HG03196 (cell line): ENCODE measurements at regions not wholly inside any gene's neighbourhood (a gene's known extent, or its start where the extent isn't known, plus 50 kb on each side); places are given as distances from the start of the nearest gene placed in this dataset.
"Not testable (repeated sequence)": the region's sequence is repeated elsewhere in the genome, so short reads cannot be mapped to it uniquely, and the experiment has no call there.

Source experiments
- ATAC-seq: cut with Tn5 transposase; IDR thresholded peaks from one replicate; pipeline ENCODE4 v1.9.1; 2021; ENCODE audit not compliant: unreplicated experiment

DNA sequence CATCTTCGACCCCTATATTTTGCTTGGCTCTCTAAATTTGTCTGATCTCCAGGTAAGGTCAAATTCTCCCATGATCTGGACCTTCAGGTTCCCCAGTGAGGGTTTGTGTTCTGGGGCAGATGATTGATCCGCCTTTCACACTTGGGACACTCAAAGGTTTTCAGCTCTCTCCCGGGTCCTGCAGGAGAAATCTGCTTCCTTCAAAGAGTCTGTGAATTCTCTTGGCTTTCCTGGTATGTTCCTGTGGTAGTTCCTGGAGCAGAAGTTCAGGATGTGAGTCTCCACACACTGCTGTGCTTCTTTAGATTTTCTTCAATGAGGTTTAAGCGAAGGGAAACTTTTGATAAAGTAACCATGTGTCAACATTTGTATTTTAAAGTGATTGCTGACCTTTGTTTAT is 318.0 kb downstream of the TAF11L14 start:
- no peak for ATAC-seq

DNA sequence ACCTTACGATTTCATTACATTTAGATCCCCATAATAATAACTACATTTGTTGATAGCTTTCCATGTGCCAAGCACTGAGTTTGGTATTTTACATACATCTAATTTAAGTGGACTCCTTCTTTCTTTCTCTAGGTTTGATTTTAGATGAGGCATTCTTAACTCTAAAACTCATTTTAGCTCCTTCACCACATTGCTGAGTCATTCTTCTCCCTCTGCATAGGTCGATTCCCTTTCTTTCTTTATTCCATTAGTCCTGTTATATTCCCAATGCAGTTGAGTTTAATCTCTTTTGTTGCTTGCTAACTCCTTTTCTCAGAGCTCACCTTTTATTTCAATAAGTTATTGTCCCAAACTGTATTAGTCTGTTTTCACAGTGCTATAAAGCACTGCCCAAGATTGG is 329.8 kb downstream of the TAF11L14 start:
- no peak for ATAC-seq

DNA sequence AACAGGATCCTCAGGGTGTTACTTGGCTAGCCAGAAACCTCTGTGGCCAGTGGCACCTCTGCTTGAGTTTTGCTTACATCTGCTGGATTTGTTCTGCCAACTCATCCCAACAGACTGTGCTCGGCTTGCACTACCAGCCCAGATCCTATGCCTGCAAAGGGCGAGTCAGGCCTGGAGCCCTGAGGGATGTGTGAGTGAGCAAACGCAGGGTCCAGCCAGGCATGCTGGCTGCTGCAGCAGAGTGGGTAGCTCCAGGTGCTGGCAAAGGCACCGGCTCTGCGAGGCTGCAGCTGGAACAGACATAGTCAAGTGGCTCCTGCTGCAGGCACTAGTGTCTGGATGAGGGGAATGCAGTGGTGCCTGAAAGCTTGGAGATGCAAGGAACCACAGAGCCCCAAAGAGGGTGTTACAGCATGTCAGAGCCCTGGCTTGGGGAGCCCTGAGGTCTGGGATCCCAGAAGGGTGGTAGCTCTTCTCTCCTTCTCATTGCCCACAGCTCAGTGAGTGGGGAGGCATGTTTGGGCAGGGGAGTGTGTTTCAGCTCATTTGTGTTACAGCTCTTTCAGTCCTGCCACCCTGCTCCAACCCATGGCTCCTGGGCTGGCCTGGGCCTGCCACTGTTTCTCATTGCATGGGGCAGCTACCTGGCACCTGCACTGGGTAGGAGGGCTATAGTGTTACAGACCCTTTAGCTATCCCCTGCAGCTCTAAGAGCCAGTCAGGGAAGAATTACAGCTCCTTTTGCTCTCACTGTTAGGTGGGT is 332.6 kb downstream of the TAF11L14 start:
- ATAC-seq, result no peak

DNA sequence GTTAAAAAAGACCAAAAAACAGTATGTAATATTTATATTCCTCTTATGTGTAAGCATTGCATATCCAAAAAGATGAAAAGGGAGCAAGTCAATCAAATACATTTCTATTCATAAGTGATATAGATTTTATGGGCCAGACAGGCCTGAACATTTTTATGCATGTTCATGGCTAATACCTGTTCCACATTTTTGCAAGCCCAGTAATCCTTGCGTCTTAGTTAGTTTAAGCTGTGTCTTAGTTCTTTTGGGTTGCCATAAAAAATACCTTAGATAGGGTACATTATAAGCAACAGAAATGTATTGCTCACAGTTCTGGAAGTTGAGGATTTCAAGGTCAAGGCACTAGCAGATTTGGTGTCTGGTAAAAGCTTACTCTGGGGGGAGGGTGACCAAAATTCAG is 342.1 kb downstream of the TAF11L14 start:
- ATAC-seq, result no peak

DNA sequence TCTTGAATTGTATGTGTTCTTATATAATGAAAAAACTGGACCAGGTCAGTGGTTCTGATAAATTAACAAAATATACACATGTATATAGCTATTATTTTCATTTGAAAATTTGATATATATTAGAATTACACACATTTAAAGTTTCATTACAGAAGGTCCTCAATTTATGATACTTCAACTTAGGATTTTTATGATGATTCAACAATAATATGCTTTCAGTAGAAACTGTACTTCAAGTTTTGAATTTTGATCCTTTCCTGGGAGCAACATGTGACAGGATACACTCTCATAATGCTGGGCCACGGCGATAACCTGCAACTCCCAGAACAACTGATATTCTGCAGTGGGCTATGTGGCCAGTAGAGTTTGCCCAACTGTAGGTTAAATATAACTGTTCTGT is 344.7 kb downstream of the TAF11L14 start:
- ATAC-seq, result no peak

DNA sequence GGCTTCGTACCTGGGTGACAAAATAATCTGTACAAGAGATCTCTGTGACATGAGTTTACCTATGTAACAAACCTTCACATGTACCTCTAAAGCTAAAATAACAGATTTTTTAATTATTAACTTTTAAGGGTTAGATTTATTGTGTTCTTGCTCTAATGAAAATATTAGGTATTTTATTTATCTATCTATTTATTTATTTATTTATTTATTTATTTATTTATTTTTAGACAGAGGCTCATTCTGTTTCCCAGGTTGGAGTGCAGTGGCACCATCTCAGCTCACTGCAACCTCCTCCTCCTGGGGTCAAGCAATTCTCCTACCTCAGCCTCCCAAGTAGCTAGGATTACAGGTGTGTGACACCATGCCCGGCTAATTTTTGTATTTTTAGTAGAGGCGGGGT is 348.4 kb downstream of the TAF11L14 start:
- not testable (repeated sequence) for ATAC-seq

DNA sequence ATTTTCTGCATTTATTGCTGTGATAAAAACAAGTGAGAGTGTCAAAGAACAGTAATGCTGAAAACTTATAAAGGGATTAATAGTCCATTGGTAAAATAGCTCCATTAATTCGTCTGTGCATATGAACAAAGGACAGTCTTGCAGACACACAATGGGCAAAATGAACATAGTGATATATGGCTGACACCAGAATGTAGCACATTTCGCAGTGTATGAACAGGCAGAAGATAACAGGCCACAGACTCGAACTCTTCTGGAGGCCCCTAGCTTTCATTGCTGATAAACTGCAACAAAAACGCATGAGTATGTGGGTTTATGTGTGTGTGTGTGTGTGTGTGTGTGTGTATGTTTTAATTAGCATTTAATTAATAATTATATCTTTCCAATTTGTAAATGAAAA is 354.8 kb downstream of the TAF11L14 start:
- ATAC-seq, result no peak

DNA sequence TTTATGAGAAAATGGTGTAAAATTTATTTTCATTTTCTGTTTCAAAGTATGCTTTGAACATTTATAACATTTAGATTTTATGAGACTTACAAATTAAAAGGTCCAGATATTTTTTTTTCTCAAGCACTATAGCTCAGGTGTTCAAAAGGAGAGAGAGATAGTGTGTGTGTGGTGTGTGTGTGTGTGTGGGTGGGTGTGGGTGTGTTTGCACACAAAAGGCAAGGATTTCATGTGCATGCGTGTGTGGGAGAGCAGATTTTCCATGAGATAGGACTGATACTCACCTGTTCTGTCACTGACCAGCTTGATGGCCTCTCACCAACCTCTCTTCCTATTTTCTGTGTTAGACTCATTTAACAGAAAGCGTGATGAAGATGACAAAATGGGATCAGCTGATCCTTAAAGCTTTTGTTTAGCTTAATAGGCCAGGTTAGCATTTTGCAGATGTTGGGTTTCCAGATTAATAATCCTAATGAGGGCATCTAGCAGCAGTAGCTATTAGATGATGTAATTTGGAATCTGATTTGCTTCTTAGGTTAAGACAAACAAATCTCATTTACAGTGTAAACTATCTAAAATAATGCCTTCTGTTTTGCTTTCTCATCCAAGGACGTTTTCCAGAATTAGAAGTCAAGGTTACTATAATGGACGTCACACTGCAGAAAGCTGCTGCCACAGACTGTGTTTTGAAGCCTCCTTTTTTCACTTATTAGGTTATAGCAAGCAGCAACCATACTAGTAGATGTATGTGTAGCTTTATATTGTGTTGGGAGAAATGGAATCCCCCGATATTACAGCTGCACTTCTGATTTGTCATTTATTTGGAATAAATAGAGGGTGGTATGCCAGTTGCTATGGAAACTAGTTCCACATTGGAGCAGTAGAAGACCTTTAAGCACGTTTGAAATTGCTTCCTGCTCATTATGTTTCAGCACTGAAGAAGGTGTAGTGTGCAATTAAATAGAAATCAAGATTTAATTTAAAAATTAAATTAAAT is 355.6 kb downstream of the TAF11L14 start:
- ATAC-seq, result no peak

DNA sequence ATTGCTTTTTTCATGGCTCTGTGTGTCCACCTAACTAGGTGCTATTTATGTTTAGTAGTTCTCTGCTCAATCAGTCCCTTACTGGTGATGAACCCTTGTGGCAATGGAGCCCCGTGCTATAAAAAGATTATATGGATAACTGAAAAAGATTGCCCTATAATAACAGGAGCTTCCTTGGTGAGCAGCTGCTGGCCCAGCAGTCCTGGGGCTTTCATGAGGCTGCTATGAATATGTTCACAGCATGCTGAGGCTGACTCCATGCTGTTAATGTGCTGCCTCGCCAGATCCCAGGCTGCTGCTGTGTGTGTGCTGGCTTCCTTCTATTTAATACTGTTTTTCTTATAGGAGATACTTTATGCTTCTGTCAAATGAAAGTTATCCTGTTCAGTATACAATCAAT is 357.5 kb downstream of the TAF11L14 start:
- no peak for ATAC-seq

DNA sequence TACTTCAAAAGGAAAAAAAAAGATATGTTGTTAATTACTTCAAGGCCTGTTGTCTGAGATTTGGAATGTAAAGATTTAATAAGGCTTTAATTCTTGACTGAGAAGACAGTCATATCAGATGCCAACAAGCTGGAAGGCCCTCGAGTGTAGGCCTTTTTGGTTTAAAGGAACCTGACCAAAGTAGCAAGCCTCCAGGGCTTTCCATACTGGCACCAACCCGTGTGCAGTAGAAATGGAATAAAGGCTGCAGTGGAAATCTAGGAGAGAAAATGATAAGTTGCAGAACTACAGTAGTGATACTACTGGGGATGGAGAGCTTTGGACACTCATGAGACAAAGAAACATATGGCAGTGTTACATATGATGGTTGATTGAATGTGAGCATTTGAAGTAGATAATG is 358.0 kb downstream of the TAF11L14 start:
- no peak for ATAC-seq

DNA sequence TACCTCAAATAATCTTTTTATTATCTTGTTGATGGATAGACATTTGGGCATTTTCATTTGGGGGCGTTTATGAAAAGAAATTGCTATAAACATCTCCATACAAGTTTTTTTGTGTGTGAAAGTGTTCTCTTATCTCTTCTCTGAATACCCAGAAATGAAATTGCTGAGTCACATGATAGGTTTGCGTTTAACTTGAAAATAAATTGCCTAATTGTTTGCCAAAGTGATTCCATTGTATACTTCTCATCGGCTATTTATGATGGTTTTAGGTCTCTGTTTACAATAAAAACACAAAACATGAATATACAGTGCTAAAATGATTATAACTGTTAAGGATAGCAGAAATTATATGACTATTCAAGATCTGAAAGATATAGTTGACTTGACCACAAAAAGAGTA is 361.7 kb downstream of the TAF11L14 start:
- no peak for ATAC-seq

DNA sequence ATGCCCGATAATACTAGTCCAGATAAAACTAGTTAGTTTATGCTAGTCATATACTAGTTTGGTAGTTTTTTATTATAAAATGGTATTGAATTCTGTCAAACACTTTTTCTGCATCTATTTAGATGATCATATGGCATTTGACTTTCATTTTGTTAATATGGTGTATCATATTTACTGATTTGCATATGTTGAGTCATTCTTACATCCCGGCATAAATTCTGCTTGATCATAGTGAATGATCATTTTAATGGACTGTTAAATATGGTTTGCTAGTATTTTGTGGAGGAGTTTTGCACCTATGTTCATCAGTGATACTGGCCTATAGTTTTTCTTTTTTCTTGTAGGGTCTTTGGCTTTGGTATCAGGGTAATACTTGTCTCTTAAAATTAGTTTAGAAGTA is 365.6 kb downstream of the TAF11L14 start:
- no peak for ATAC-seq

DNA sequence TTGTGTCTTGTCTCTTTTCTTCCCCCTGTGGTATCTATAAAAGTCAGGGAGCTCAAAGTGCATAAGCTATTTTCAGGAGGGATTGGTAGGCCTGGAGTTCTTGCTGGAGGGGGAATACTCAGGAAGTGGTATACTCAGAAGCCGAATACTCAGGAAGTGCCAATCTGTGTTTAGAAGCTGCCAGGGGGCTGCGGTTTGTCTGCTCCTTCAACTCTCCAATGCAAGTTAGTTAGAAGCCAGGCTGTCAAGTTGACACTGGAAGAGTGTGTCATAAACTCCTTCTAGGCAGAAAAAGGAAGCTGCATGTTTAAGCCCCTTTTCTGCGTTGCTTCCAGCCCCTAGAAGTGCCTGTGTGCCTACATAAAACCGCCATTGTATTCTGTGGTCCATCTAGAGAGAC is 366.5 kb downstream of the TAF11L14 start:
- no peak for ATAC-seq

DNA sequence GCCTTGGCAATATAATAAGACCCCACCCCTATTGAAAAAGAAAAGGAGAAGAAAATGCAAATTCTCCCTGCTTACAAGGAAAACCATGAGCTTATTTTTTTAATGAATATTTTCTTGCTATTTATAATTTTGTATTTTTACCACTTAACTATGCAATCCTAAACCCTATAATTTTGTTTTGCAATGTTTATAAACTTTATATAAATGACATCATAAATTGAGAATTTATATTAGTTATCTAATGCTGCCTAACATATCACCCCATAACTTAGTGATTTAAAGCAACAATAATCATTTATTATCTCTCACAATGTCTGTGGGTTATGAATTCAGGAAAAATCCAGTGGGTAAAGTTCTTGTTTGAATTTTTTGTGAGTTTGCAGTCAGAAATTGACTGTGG is 369.1 kb downstream of the TAF11L14 start:
- no peak for ATAC-seq

DNA sequence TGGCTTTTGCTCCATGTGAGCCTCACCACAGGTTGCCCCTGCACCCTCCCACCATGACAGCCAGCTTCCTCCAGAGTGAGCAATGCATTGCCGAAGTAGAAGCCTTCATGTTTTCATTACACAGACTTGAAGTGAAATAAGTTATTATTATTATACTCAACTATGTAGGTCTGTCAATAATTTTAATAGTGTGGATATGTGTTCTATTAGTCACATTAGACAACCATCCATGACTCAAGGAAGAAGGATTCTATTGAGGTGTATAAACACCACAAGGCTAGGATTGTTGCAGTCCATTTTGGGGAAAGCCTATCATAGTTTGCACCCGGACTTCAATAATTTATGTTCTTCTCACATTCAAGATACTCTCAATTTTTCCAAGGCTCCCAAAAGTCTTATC is 369.5 kb downstream of the TAF11L14 start:
- ATAC-seq, result no peak

DNA sequence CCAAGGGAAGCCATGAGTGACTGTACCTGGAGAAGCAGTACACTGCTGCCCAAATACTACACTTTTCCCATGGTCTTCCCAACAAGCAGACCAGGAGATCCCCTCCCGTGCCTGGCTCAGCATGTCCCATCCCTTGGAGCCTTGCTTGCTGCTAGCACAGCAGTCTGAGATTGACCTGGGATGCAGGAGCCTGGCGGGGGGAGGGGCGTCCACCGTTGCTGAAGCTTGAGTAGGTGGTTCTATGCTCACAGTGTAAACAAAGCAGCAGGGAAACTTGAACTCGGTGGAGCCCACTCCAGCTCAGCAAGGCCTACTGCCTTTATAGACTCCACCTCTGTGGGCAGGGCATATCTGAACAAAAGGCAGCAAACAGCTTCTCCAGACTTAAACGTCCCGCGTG is 372.0 kb downstream of the TAF11L14 start:
- not testable (repeated sequence) for ATAC-seq

DNA sequence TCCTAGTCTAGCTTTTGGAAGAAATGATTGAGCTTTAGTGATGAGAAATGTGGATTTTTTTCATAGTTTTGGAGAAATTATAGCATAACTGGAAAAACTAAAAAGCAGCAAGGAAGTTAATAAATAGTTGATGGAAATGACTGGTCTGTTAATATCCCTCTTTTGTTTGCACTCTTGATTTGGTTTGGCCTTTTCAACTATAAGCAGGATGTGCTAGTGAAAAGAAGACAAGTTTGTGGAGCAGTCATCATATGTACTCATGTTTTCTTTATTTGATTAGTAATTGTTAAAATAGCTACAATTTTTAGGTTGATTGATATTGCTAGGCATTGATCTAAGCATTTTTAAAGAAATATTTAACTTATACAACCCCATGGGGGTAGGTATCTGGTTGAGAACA is 374.7 kb downstream of the TAF11L14 start:
- no peak for ATAC-seq

DNA sequence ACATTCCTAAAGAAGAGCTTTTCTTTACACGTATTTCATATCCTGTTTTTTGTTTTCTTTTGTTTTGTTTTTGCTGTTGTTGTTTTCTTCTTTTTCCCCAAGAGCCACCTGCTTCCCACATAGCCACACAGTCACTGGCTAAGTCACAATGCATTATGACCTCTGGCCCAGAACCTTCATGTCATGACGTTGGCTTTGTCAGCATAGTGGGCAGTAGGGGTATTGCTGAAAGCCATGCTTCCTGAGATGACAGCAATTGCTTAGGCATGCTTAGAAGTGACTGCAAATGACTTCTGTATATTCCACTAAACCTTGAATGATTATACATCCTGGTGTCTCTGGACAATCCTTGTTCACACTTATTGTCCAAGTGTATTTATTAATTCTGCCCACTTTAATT is 375.8 kb downstream of the TAF11L14 start:
- ATAC-seq, result no peak

DNA sequence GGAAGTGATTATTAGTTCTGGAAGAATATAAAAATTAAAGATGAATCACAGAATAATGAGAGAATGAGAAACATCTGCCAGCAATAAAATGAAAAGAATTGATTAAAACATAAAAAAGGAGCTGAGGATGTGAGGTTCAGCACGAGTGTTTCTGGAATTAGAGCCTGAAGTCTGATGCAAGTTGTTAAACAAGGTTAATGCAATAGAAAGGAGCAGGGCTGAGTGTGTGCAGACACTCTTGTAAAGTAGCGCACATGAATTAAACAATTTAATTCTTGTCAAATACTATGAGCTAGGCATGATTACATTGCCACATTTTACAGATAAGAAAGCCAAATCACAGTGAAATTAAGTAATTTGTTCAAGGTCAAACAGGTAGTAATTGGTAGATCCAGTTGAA is 384.2 kb downstream of the TAF11L14 start:
- no peak for ATAC-seq

DNA sequence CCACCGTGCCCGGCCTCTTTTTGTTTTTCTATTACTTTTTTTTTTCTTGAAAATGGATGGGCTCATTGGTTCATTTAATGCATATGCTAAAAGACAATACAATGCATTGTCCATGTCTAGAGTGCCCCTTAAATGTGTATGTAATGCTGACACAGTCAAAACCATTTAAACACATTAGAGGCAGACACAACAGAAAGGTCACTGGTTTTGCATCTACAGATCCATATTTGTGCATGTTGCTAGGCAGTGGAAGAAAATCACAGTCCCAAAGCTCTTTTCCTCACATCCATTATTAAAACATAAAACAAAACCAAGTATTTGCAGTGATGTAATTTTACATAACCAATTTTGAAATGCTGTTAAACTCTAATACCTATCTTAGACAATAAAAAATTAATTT is 389.0 kb downstream of the TAF11L14 start:
- ATAC-seq, result no peak

DNA sequence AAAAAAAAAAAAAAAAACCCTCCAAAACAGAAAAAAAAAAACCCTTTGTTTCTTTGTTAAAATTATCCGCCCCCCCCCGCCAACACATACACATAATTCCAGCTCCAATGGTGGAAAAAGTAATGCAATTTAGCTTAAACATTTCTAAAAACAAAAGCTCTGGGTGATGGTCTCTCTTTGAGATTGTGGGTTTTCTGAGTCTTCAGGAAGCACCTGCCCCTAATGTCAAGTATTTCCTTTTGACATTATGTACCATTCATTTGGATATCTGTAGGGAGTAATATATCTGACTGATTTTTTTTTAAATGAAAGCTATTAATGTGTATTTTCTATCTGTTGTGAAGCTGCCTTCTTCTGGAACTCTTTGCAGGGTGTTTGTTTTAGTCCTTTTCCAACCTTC is 389.7 kb downstream of the TAF11L14 start:
- ATAC-seq, result no peak

DNA sequence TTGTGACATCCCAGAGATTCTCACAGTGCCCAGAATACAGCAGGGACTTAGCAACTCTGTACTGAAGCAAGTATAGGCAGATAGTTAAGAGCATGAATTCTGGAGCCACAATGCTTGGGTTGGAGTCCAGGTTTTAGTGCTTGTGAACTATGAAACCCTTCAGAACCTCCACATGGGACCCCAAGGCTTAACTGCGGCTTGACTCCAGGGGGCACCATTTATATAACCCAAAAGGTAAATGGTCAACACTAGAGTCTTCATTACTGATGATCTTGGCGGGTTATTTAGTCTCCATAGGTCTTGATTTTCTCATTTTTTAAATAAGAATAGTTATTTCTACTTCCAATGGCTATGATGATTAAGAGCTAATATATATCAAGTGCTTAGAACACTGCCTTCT is 390.3 kb downstream of the TAF11L14 start:
- no peak for ATAC-seq
